GM12872 (cell line): ENCODE measurements at regions not wholly inside any gene's neighbourhood (a gene's known extent, or its start where the extent isn't known, plus 50 kb on each side); places are given as distances from the start of the nearest gene placed in this dataset.
A peak's percentile ranks its signal among the peaks of the same experiment; 100 is the strongest.

Experiments used
- CTCF ChIP-seq: IDR thresholded peaks from 3 replicates; pipeline ENCODE4 v1.5.1; 2011; ENCODE audit warnings: low read depth, mild to moderate bottlenecking, low read length, moderate library complexity; ENCODE audit not compliant: insufficient read depth

- no peak for TF ChIP-seq CTCF
Observed at GRCh38 chr4:126592088-126592487, 1040.7 kb upstream of the INTU start.

- no peak for TF ChIP-seq CTCF
Observed at GRCh38 chr4:126593626-126594025, 1039.1 kb upstream of the INTU start.

GRCh38 chr4:126595643-126596042, 1037.1 kb upstream of the INTU start:
- no peak for TF ChIP-seq CTCF

- no peak for TF ChIP-seq CTCF
Observed at GRCh38 chr4:126599746-126600145, 1033.0 kb upstream of the INTU start.

- no peak for TF ChIP-seq CTCF
Observed at GRCh38 chr4:126603210-126603609, 1029.5 kb upstream of the INTU start.

GRCh38 chr4:126603825-126604224, 1028.9 kb upstream of the INTU start:
- no peak for TF ChIP-seq CTCF

GRCh38 chr4:126604268-126604867, 1028.4 kb upstream of the INTU start:
- TF ChIP-seq CTCF, result peak; percentile 58

GRCh38 chr4:126610933-126611332, 1021.8 kb upstream of the INTU start:
- TF ChIP-seq CTCF, result no peak
